Neuron (in vitro differentiated cells): ENCODE measurements at regions not wholly inside any gene's neighbourhood (a gene's known extent, or its start where the extent isn't known, plus 50 kb on each side); places are given as distances from the start of the nearest gene placed in this dataset.

Source experiments
- H2AFZ ChIP-seq: one replicate; pipeline ENCODE4 v1.6.1; 2013; ENCODE audit warnings: low read depth, mild to moderate bottlenecking, inconsistent platforms, low read length, moderate library complexity
- H3K27me3 ChIP-seq: one replicate; pipeline ENCODE4 v1.6.1; 2013; ENCODE audit warnings: low read length; ENCODE audit not compliant: insufficient read depth
- H3K36me3 ChIP-seq: one replicate; pipeline ENCODE4 v1.6.1; 2013; ENCODE audit warnings: low read length; ENCODE audit not compliant: insufficient read depth
- H3K4me1 ChIP-seq: one replicate; pipeline ENCODE4 v1.6.1; 2013; ENCODE audit warnings: low read length; ENCODE audit not compliant: insufficient read depth
- H3K4me3 ChIP-seq: 2 replicates; pipeline ENCODE4 v1.5.1; 2013; ENCODE audit warnings: mild to moderate bottlenecking, low read length, moderate library complexity
- H3K9me3 ChIP-seq: one replicate; pipeline ENCODE4 v1.6.1; 2013; ENCODE audit warnings: low read length

- Histone ChIP-seq H2AFZ (no peak overlapping the region), H3K36me3 (no peaks in the 10 kb centered on the region), H3K4me1 (no peaks in the 10 kb centered on the region), H3K4me3 (no peak overlapping the region), H3K9me3 (no peaks in the 10 kb centered on the region), H3K27me3 (no peaks in the 10 kb centered on the region)
Measured at GRCh38 chr10:21199501-21199900, 302.4 kb upstream of the NEBL start.

- H3K9me3 ChIP-seq = no peaks in the 10 kb centered on the region
- H3K27me3 ChIP-seq = no peaks in the 10 kb centered on the region
- H3K36me3 ChIP-seq = no peaks in the 10 kb centered on the region
- H3K4me1 ChIP-seq = no peaks in the 10 kb centered on the region
- H3K4me3 ChIP-seq = no peak overlapping the region
- no peak overlapping the region for H2AFZ ChIP-seq
Measured at GRCh38 chr10:21197838-21198237, 300.7 kb upstream of the NEBL start.

GRCh38 chr10:21196822-21197395 lies 299.8 kb upstream of the NEBL start:
- no peaks in the 10 kb centered on the region for H3K9me3 ChIP-seq
- H3K36me3 ChIP-seq = no peaks in the 10 kb centered on the region
- no peaks in the 10 kb centered on the region for H3K27me3 ChIP-seq
- H3K4me1 ChIP-seq = no peaks in the 10 kb centered on the region
- H2AFZ ChIP-seq = no peak overlapping the region
- no peak overlapping the region for H3K4me3 ChIP-seq

- Histone ChIP-seq H3K27me3 (no peaks in the 10 kb centered on the region), H3K4me1 (no peaks in the 10 kb centered on the region), H3K4me3 (no peak overlapping the region), H3K36me3 (no peaks in the 10 kb centered on the region), H3K9me3 (no peaks in the 10 kb centered on the region), H2AFZ (no peak overlapping the region)
Measured at GRCh38 chr10:21195252-21195651, 298.1 kb upstream of the NEBL start.

GRCh38 chr10:21194510-21194993 lies 297.4 kb upstream of the NEBL start:
- no peaks in the 10 kb centered on the region for H3K27me3 ChIP-seq
- no peaks in the 10 kb centered on the region for H3K36me3 ChIP-seq
- H3K9me3 ChIP-seq = no peaks in the 10 kb centered on the region
- no peak overlapping the region for H3K4me3 ChIP-seq
- H2AFZ ChIP-seq = no peak overlapping the region
- H3K4me1 ChIP-seq = no peaks in the 10 kb centered on the region

GRCh38 chr10:21193196-21193595 lies 296.1 kb upstream of the NEBL start:
- Histone ChIP-seq H3K4me3 (no peak overlapping the region), H3K27me3 (no peaks in the 10 kb centered on the region), H3K36me3 (no peaks in the 10 kb centered on the region), H3K9me3 (no peaks in the 10 kb centered on the region), H2AFZ (no peak overlapping the region), H3K4me1 (no peaks in the 10 kb centered on the region)

GRCh38 chr10:21191512-21191911 lies 294.4 kb upstream of the NEBL start:
- Histone ChIP-seq H3K9me3 (no peaks in the 10 kb centered on the region), H3K4me3 (no peak overlapping the region), H2AFZ (no peak overlapping the region), H3K4me1 (no peaks in the 10 kb centered on the region), H3K36me3 (no peaks in the 10 kb centered on the region), H3K27me3 (no peaks in the 10 kb centered on the region)

- H2AFZ ChIP-seq = no peak overlapping the region
- peaks cover 19% of the 10 kb centered on the region for H3K4me1 ChIP-seq
- H3K4me3 ChIP-seq = no peak overlapping the region
- H3K36me3 ChIP-seq = no peaks in the 10 kb centered on the region
- no peaks in the 10 kb centered on the region for H3K9me3 ChIP-seq
- H3K27me3 ChIP-seq = no peaks in the 10 kb centered on the region
Measured at GRCh38 chr10:21184984-21185383, 287.9 kb upstream of the NEBL start.

GRCh38 chr10:21184216-21184615 lies 287.1 kb upstream of the NEBL start:
- Histone ChIP-seq H2AFZ (peak overlapping the region; percentile 3), H3K4me1 (peaks cover 19% of the 10 kb centered on the region), H3K27me3 (no peaks in the 10 kb centered on the region), H3K4me3 (no peak overlapping the region), H3K9me3 (peaks cover 1% of the 10 kb centered on the region), H3K36me3 (no peaks in the 10 kb centered on the region)

GRCh38 chr10:21183025-21183424 lies 285.9 kb upstream of the NEBL start:
- no peaks in the 10 kb centered on the region for H3K36me3 ChIP-seq
- peaks cover 19% of the 10 kb centered on the region for H3K4me1 ChIP-seq
- H3K9me3 ChIP-seq = peaks cover 4% of the 10 kb centered on the region
- no peak overlapping the region for H2AFZ ChIP-seq
- no peaks in the 10 kb centered on the region for H3K27me3 ChIP-seq
- no peak overlapping the region for H3K4me3 ChIP-seq

- Histone ChIP-seq H3K9me3 (peaks cover 4% of the 10 kb centered on the region), H2AFZ (no peak overlapping the region), H3K36me3 (no peaks in the 10 kb centered on the region)
Measured at GRCh38 chr10:21181451-21181850, 284.3 kb upstream of the NEBL start.

GRCh38 chr10:21180604-21181003 lies 283.5 kb upstream of the NEBL start:
- Histone ChIP-seq H3K9me3 (peaks cover 4% of the 10 kb centered on the region), H2AFZ (no peak overlapping the region), H3K27me3 (no peaks in the 10 kb centered on the region)

More at GRCh38 chr10:21181451-21181850, 284.3 kb upstream of the NEBL start:
- Histone ChIP-seq H3K4me3 (no peak overlapping the region), H3K4me1 (peaks cover 19% of the 10 kb centered on the region), H3K27me3 (no peaks in the 10 kb centered on the region)

GRCh38 chr10:21176934-21177480 lies 279.9 kb upstream of the NEBL start:
- H3K27me3 ChIP-seq = no peaks in the 10 kb centered on the region
- H2AFZ ChIP-seq = no peak overlapping the region
- no peaks in the 10 kb centered on the region for H3K36me3 ChIP-seq
- peaks cover 25% of the 10 kb centered on the region for H3K4me1 ChIP-seq
- H3K4me3 ChIP-seq = no peak overlapping the region
- peaks cover 4% of the 10 kb centered on the region for H3K9me3 ChIP-seq

More at GRCh38 chr10:21180604-21181003, 283.5 kb upstream of the NEBL start:
- Histone ChIP-seq H3K4me3 (no peak overlapping the region), H3K36me3 (no peaks in the 10 kb centered on the region), H3K4me1 (peaks cover 20% of the 10 kb centered on the region)

GRCh38 chr10:21175797-21176196 lies 278.7 kb upstream of the NEBL start:
- Histone ChIP-seq H3K9me3 (peaks cover 4% of the 10 kb centered on the region), H3K4me1 (peaks cover 26% of the 10 kb centered on the region), H3K27me3 (no peaks in the 10 kb centered on the region), H2AFZ (no peak overlapping the region), H3K36me3 (peaks cover 4% of the 10 kb centered on the region), H3K4me3 (no peak overlapping the region)
